ENCODE measurements at regions not wholly inside any gene's neighbourhood (a gene's known extent, or its start where the extent isn't known, plus 50 kb on each side); places are given as distances from the start of the nearest gene placed in this dataset.
"Not testable (repeated sequence)": the region's sequence is repeated elsewhere in the genome, so short reads cannot be mapped to it uniquely, and the experiment has no call there.

- Histone ChIP-seq H3K36me3 (ENCODE audit: control insufficient read depth, insufficient read depth, low read length) (no peaks in the 10 kb centered on the region), H3K4me1 (ENCODE audit: control insufficient read depth, insufficient read depth, low read length) (no peaks in the 10 kb centered on the region), H3K27me3 (ENCODE audit: control insufficient read depth, insufficient read depth, low read length) (no peaks in the 10 kb centered on the region), H3K27ac (ENCODE audit: low read length) (no peak overlapping the region), H3K4me3 (ENCODE audit: low read length) (no peak overlapping the region), H3K9me3 (ENCODE audit: control insufficient read depth, low read depth, low read length) (no peaks in the 10 kb centered on the region)
- no CpG with 5 or more reads among the region's 1 CpG for WGBS (ENCODE audit: insufficient coverage, low lambda C conversion rate)
- DNase-seq: no peak
Measured at GRCh38 chr11:92168936-92169335, 55.7 kb upstream of the FAT3 start.

- DNase-seq: no peak
- Histone ChIP-seq H3K4me1 (ENCODE audit: control insufficient read depth, insufficient read depth, low read length) (no peaks in the 10 kb centered on the region), H3K9me3 (ENCODE audit: control insufficient read depth, low read depth, low read length) (no peaks in the 10 kb centered on the region), H3K36me3 (ENCODE audit: control insufficient read depth, insufficient read depth, low read length) (no peaks in the 10 kb centered on the region), H3K27ac (ENCODE audit: low read length) (no peak overlapping the region), H3K4me3 (ENCODE audit: low read length) (no peak overlapping the region), H3K27me3 (ENCODE audit: control insufficient read depth, insufficient read depth, low read length) (no peaks in the 10 kb centered on the region)
- 100% methylated on average over 1 of the region's 4 CpGs for WGBS (ENCODE audit: insufficient coverage, low lambda C conversion rate)
Measured at GRCh38 chr11:92167571-92167970, 57.0 kb upstream of the FAT3 start.

- H3K27me3 ChIP-seq (ENCODE audit: control insufficient read depth, insufficient read depth, low read length): no peaks in the 10 kb centered on the region
- H3K36me3 ChIP-seq (ENCODE audit: control insufficient read depth, insufficient read depth, low read length): no peaks in the 10 kb centered on the region
- no peaks in the 10 kb centered on the region for H3K4me1 ChIP-seq (ENCODE audit: control insufficient read depth, insufficient read depth, low read length)
- no CpG with 5 or more reads among the region's 3 CpGs for WGBS (ENCODE audit: insufficient coverage, low lambda C conversion rate)
- H3K4me3 ChIP-seq (ENCODE audit: low read length): no peak overlapping the region
- DNase-seq: no peak
- no peak overlapping the region for H3K27ac ChIP-seq (ENCODE audit: low read length)
- H3K9me3 ChIP-seq (ENCODE audit: control insufficient read depth, low read depth, low read length): no peaks in the 10 kb centered on the region
Measured at GRCh38 chr11:92166335-92166734, 58.3 kb upstream of the FAT3 start.

GRCh38 chr11:92163879-92164278 is 60.7 kb upstream of the FAT3 start:
- Histone ChIP-seq H3K4me3 (ENCODE audit: low read length) (no peak overlapping the region), H3K27me3 (ENCODE audit: control insufficient read depth, insufficient read depth, low read length) (no peaks in the 10 kb centered on the region), H3K9me3 (ENCODE audit: control insufficient read depth, low read depth, low read length) (no peaks in the 10 kb centered on the region), H3K36me3 (ENCODE audit: control insufficient read depth, insufficient read depth, low read length) (no peaks in the 10 kb centered on the region), H3K27ac (ENCODE audit: low read length) (no peak overlapping the region), H3K4me1 (ENCODE audit: control insufficient read depth, insufficient read depth, low read length) (no peaks in the 10 kb centered on the region)
- no peak for DNase-seq
- WGBS (ENCODE audit: insufficient coverage, low lambda C conversion rate): no CpG with 5 or more reads among the region's 1 CpG

GRCh38 chr11:92162776-92163175 is 61.8 kb upstream of the FAT3 start:
- H3K27me3 ChIP-seq (ENCODE audit: control insufficient read depth, insufficient read depth, low read length): no peaks in the 10 kb centered on the region
- no peaks in the 10 kb centered on the region for H3K9me3 ChIP-seq (ENCODE audit: control insufficient read depth, low read depth, low read length)
- H3K4me3 ChIP-seq (ENCODE audit: low read length): no peak overlapping the region
- no peak for DNase-seq
- WGBS (ENCODE audit: insufficient coverage, low lambda C conversion rate): no CpG with 5 or more reads among the region's 2 CpGs
- H3K36me3 ChIP-seq (ENCODE audit: control insufficient read depth, insufficient read depth, low read length): no peaks in the 10 kb centered on the region
- no peaks in the 10 kb centered on the region for H3K4me1 ChIP-seq (ENCODE audit: control insufficient read depth, insufficient read depth, low read length)
- H3K27ac ChIP-seq (ENCODE audit: low read length): no peak overlapping the region

GRCh38 chr11:92159931-92160330 is 64.7 kb upstream of the FAT3 start:
- no peaks in the 10 kb centered on the region for H3K36me3 ChIP-seq (ENCODE audit: control insufficient read depth, insufficient read depth, low read length)
- H3K27me3 ChIP-seq (ENCODE audit: control insufficient read depth, insufficient read depth, low read length): no peaks in the 10 kb centered on the region
- no peak overlapping the region for H3K27ac ChIP-seq (ENCODE audit: low read length)
- WGBS (ENCODE audit: insufficient coverage, low lambda C conversion rate): no CpG with 5 or more reads among the region's 1 CpG
- DNase-seq: no peak
- H3K9me3 ChIP-seq (ENCODE audit: control insufficient read depth, low read depth, low read length): peaks cover 5% of the 10 kb centered on the region
- no peaks in the 10 kb centered on the region for H3K4me1 ChIP-seq (ENCODE audit: control insufficient read depth, insufficient read depth, low read length)
- no peak overlapping the region for H3K4me3 ChIP-seq (ENCODE audit: low read length)

GRCh38 chr11:92157390-92157789 is 67.2 kb upstream of the FAT3 start:
- H3K27ac ChIP-seq (ENCODE audit: low read length); H3K9me3 ChIP-seq (ENCODE audit: control insufficient read depth, low read depth, low read length); H3K27me3 ChIP-seq (ENCODE audit: control insufficient read depth, insufficient read depth, low read length); H3K36me3 ChIP-seq (ENCODE audit: control insufficient read depth, insufficient read depth, low read length); DNase-seq; H3K4me3 ChIP-seq (ENCODE audit: low read length); H3K4me1 ChIP-seq (ENCODE audit: control insufficient read depth, insufficient read depth, low read length): not testable (repeated sequence)
- WGBS (ENCODE audit: insufficient coverage, low lambda C conversion rate): no CpG with 5 or more reads among the region's 35 CpGs

GRCh38 chr11:92154611-92155010 is 70.0 kb upstream of the FAT3 start:
- H3K27me3 ChIP-seq (ENCODE audit: control insufficient read depth, insufficient read depth, low read length): no peaks in the 10 kb centered on the region
- no peaks in the 10 kb centered on the region for H3K36me3 ChIP-seq (ENCODE audit: control insufficient read depth, insufficient read depth, low read length)
- H3K4me3 ChIP-seq (ENCODE audit: low read length): no peak overlapping the region
- H3K27ac ChIP-seq (ENCODE audit: low read length): no peak overlapping the region
- peaks cover 5% of the 10 kb centered on the region for H3K9me3 ChIP-seq (ENCODE audit: control insufficient read depth, low read depth, low read length)
- no peak for DNase-seq
- WGBS (ENCODE audit: insufficient coverage, low lambda C conversion rate): no CpG with 5 or more reads among the region's 4 CpGs
- no peaks in the 10 kb centered on the region for H3K4me1 ChIP-seq (ENCODE audit: control insufficient read depth, insufficient read depth, low read length)

GRCh38 chr11:92154110-92154509 is 70.5 kb upstream of the FAT3 start:
- Histone ChIP-seq H3K36me3 (ENCODE audit: control insufficient read depth, insufficient read depth, low read length) (no peaks in the 10 kb centered on the region), H3K4me1 (ENCODE audit: control insufficient read depth, insufficient read depth, low read length) (no peaks in the 10 kb centered on the region), H3K27me3 (ENCODE audit: control insufficient read depth, insufficient read depth, low read length) (no peaks in the 10 kb centered on the region), H3K4me3 (ENCODE audit: low read length) (no peak overlapping the region), H3K9me3 (ENCODE audit: control insufficient read depth, low read depth, low read length) (peaks cover 5% of the 10 kb centered on the region), H3K27ac (ENCODE audit: low read length) (no peak overlapping the region)
- no peak for DNase-seq
- no CpG with 5 or more reads among the region's 2 CpGs for WGBS (ENCODE audit: insufficient coverage, low lambda C conversion rate)

GRCh38 chr11:92153542-92153941 is 71.1 kb upstream of the FAT3 start:
- no peaks in the 10 kb centered on the region for H3K4me1 ChIP-seq (ENCODE audit: control insufficient read depth, insufficient read depth, low read length)
- no peak for DNase-seq
- H3K4me3 ChIP-seq (ENCODE audit: low read length): no peak overlapping the region
- no peaks in the 10 kb centered on the region for H3K36me3 ChIP-seq (ENCODE audit: control insufficient read depth, insufficient read depth, low read length)
- H3K9me3 ChIP-seq (ENCODE audit: control insufficient read depth, low read depth, low read length): peaks cover 5% of the 10 kb centered on the region
- H3K27me3 ChIP-seq (ENCODE audit: control insufficient read depth, insufficient read depth, low read length): no peaks in the 10 kb centered on the region
- H3K27ac ChIP-seq (ENCODE audit: low read length): no peak overlapping the region
- no CpG with 5 or more reads among the region's 2 CpGs for WGBS (ENCODE audit: insufficient coverage, low lambda C conversion rate)

- WGBS (ENCODE audit: insufficient coverage, low lambda C conversion rate): no CpG with 5 or more reads among the region's 7 CpGs
- Histone ChIP-seq H3K4me3 (ENCODE audit: low read length) (no peak overlapping the region), H3K36me3 (ENCODE audit: control insufficient read depth, insufficient read depth, low read length) (no peaks in the 10 kb centered on the region), H3K9me3 (ENCODE audit: control insufficient read depth, low read depth, low read length) (peaks cover 5% of the 10 kb centered on the region), H3K27ac (ENCODE audit: low read length) (no peak overlapping the region), H3K4me1 (ENCODE audit: control insufficient read depth, insufficient read depth, low read length) (no peaks in the 10 kb centered on the region), H3K27me3 (ENCODE audit: control insufficient read depth, insufficient read depth, low read length) (no peaks in the 10 kb centered on the region)
- no peak for DNase-seq
Measured at GRCh38 chr11:92152245-92152644, 72.4 kb upstream of the FAT3 start.
